ENCODE measurements at regions not wholly inside any gene's neighbourhood (a gene's known extent, or its start where the extent isn't known, plus 50 kb on each side); places are given as distances from the start of the nearest gene placed in this dataset.

GRCh38 chr16:8187782-8188372 lies 402.4 kb downstream of the TMEM114 start:
- TF ChIP-seq POLR2A (IDR thresholded peaks at IDR 0.05) (no peak), CTCF (IDR thresholded peaks at IDR 0.05) (no peak)
- Histone ChIP-seq H3K36me3 (no peaks in the 10 kb centered on the region), H3K4me1 (no peaks in the 10 kb centered on the region), H3K27ac (no peak overlapping the region), H3K9me3 (no peaks in the 10 kb centered on the region), H3K27me3 (no peaks in the 10 kb centered on the region), H3K4me3 (no peak overlapping the region)
- DNase-seq, result no peak
- intact Hi-C loops (cut with DNase I), result no loop called here
- WGBS, 2 donors, result 45 to 46% methylated on average over 5 of the region's 5 CpGs

GRCh38 chr16:8184854-8185253 lies 405.5 kb downstream of the TMEM114 start:
- Histone ChIP-seq H3K4me3 (no peak overlapping the region), H3K36me3 (no peaks in the 10 kb centered on the region), H3K4me1 (no peaks in the 10 kb centered on the region), H3K27ac (no peak overlapping the region), H3K27me3 (no peaks in the 10 kb centered on the region), H3K9me3 (no peaks in the 10 kb centered on the region)
- intact Hi-C loops (cut with DNase I), result no loop called here
- no peak for DNase-seq
- WGBS, 2 donors, result 67 to 87% methylated on average over 1 of the region's 1 CpG
- TF ChIP-seq POLR2A (IDR thresholded peaks at IDR 0.05), result no peak
- no peak for TF ChIP-seq CTCF (IDR thresholded peaks at IDR 0.05)

GRCh38 chr16:8183176-8184099 lies 406.9 kb downstream of the TMEM114 start:
- no peaks in the 10 kb centered on the region for H3K4me1 ChIP-seq
- no peaks in the 10 kb centered on the region for H3K9me3 ChIP-seq
- 59 to 60% methylated on average over 11 of the region's 11 CpGs for WGBS, 2 donors
- TF ChIP-seq POLR2A (IDR thresholded peaks at IDR 0.05), result no peak
- TF ChIP-seq CTCF (IDR thresholded peaks at IDR 0.05), result no peak
- no peak overlapping the region for H3K4me3 ChIP-seq
- no peaks in the 10 kb centered on the region for H3K36me3 ChIP-seq
- intact Hi-C loops (cut with DNase I), result no loop called here
- DNase-seq, result no peak
- no peak overlapping the region for H3K27ac ChIP-seq
- no peaks in the 10 kb centered on the region for H3K27me3 ChIP-seq

GRCh38 chr16:8182761-8183160 lies 407.6 kb downstream of the TMEM114 start:
- H3K27ac ChIP-seq, result no peak overlapping the region
- no peak for DNase-seq
- no peaks in the 10 kb centered on the region for H3K9me3 ChIP-seq
- no peaks in the 10 kb centered on the region for H3K36me3 ChIP-seq
- H3K4me1 ChIP-seq, result no peaks in the 10 kb centered on the region
- no peak overlapping the region for H3K4me3 ChIP-seq
- TF ChIP-seq CTCF (IDR thresholded peaks at IDR 0.05) (no peak), POLR2A (IDR thresholded peaks at IDR 0.05) (no peak)
- intact Hi-C loops (cut with DNase I), result no loop called here
- WGBS, 2 donors, result 41 to 61% methylated on average over 3 to 7 of the region's 7 CpGs
- no peaks in the 10 kb centered on the region for H3K27me3 ChIP-seq

DNA sequence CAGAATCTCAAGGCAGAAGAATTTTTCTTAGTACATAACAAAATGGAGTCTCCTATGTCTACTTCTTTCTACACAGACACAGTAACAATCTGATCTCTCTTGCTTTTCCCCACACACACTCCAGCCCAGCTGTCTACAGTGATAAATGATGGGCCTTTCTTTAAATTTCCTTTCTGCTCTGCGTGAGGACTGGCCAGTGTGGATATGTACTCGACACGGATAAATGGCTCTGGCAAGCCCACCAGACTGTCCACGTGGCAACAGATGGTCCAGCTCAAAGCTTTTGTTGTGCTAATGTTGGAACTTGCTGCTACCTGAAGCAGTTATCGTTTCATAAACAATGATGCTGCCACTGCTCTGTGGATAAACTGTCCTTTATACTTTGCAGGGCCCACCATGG lies 410.7 kb downstream of the TMEM114 start:
- H3K9me3 ChIP-seq, result no peaks in the 10 kb centered on the region
- no peak overlapping the region for H3K4me3 ChIP-seq
- no peaks in the 10 kb centered on the region for H3K36me3 ChIP-seq
- WGBS, 2 donors, result 7 to 9% methylated on average over 5 of the region's 5 CpGs
- no peak for TF ChIP-seq POLR2A (IDR thresholded peaks at IDR 0.05)
- TF ChIP-seq CTCF (IDR thresholded peaks at IDR 0.05), result no peak
- H3K27ac ChIP-seq, result no peak overlapping the region
- H3K4me1 ChIP-seq, result no peaks in the 10 kb centered on the region
- no peak for DNase-seq
- no peaks in the 10 kb centered on the region for H3K27me3 ChIP-seq
- intact Hi-C loops (cut with DNase I), result no loop called here
